Left renal pelvis (tissue), 4 donors: ENCODE measurements at regions not wholly inside any gene's neighbourhood (a gene's known extent, or its start where the extent isn't known, plus 50 kb on each side); places are given as distances from the start of the nearest gene placed in this dataset.

Experiments used
- DNase-seq, 4 donors: peaks; one replicate each; pipeline ENCODE4 v3.0.0-alpha.2; 2013; ENCODE audit warnings: low read depth in 4 of 4, low spot score in 3 of 4

DNA sequence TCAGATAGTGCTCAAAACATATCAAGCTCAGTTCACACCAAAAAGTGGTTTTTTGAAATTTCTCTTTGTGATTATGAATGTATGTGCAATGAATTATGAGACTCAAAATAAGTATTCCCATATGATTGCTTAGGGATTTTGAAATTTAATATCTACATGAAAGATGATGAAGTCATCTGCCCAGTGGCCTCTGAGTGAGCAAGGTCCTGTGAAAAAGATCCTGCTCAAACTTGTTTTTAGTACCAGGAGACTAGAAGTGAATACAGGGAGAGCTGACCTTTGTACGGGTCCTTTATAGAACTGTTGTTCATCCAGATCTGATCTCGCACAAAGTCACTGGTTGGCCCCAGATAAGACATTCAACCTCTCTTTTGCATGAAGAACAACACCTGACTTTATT lies 151.9 kb upstream of the MAF start:
- no peak for DNase-seq

GRCh38 chr16:79751471-79752184 lies 151.1 kb upstream of the MAF start:
- no peak for DNase-seq

- no peak for DNase-seq
Measured at GRCh38 chr16:79750311-79750710, 149.8 kb upstream of the MAF start.

DNA sequence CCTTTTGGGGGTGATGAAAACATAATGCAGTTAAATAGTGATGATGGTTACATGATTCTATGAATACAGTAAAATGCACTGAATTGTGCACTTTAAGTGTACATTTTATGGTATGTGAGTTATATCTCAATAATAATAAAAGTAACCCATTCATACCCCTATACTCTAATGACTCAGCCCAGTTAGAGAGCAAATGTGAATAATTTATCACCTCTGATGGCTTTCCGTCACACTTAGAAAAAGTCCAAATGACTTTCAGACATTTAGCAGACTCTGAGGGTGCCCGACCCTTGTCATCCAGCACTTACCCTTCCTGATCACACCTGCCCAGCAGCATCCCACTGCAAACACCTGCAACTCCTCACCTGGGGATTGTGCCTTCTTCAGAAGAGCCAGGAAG lies 148.1 kb upstream of the MAF start:
- DNase-seq, result no peak

DNA sequence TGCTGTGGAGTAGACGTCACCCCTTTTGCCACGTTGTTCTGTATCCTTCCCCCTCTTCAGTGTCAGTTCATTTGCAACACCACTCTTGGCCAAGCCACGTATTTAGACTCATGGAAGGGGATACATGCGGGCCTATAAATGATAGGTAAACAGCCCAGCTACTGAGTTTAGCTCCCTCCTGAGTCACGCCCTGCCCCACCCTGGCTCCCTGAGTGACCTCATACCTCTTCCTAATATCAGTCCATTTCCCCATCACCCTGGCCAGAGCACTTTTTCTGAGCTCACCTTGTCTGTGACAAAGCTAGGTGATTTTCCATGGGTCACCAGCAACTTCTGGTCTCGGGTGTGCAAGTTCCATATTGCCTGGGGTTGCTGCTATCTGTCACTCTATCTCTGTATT lies 147.2 kb upstream of the MAF start:
- no peak for DNase-seq

GRCh38 chr16:79740252-79740651 lies 139.7 kb upstream of the MAF start:
- no peak for DNase-seq

- no peak for DNase-seq
Measured at GRCh38 chr16:79735271-79735670, 134.7 kb upstream of the MAF start.

DNA sequence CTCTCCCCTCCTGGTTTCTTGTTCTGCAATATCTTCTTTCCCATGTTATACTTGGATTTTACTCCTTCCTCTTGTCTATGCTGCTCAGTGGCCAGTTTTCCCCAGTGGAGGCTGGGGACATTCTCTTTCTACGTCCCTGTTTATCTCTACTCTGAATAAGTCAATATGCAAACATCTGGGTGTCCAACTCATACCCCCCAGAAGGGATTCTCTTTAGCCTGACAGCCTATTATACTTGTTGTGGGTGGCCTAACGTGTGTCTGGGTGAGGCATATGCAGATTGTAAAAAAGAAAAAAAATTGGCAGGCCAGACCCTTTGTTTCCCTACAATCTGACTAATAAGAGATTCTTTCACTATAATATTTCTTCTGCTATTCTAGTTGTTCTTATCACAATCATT lies 134.2 kb upstream of the MAF start:
- DNase-seq, result no peak

- DNase-seq, result no peak
Measured at GRCh38 chr16:79728923-79729240, 128.3 kb upstream of the MAF start.

GRCh38 chr16:79728048-79728922 lies 127.7 kb upstream of the MAF start:
- DNase-seq, result no peak

- DNase-seq, result no peak
Measured at GRCh38 chr16:79726902-79727301, 126.4 kb upstream of the MAF start.

GRCh38 chr16:79725051-79725450 lies 124.5 kb upstream of the MAF start:
- DNase-seq, result no peak

DNA sequence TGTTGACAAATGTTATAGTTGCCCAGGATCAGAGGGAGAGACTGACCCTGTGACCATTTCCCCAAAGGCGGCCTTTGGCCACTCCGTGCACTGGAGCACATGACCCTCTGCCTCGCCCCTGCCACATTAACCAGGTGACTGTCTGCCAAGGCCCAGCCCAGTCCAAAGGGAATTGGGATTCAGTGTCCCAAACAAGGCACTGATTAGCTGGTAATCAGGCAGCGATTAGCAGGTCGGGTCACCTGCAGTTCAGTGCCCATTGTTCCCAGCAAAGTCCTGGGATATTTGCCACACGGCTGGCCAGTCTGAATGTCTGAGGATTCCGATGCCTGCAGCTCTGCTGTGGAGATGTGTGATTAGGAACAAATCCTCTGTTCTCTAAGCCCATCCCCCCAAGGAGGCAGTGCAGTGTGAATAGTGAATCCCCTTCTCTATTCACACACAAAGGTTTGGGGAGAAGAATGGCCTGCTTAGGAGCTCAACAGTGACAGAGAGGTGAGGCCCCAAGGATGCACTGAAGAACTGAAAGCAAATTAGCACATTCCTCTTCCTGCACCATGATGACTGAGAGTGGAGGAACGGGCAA lies 123.1 kb upstream of the MAF start:
- no peak for DNase-seq

DNA sequence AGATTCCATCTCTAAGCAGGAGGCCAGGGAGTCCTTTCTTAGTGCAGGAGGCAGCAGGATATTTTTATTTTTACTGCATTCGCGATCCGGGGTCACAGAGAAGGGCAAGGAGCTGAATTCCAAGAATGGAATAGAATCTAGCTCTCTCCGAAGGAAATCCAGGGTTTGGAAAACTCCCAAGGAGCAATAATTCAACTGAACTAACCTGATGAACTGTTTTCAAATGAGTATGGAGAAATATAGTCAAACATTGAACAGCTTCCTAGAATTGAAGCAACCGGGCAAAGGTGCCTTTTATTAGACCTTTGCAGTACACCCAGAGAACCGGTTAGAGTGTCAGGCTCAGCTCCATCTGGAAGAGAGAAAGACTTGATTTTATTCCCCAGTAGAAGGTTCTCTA lies 120.7 kb upstream of the MAF start:
- DNase-seq, result peak in 3 of 4 donors; percentile 41 to 47 (median 42)

DNA sequence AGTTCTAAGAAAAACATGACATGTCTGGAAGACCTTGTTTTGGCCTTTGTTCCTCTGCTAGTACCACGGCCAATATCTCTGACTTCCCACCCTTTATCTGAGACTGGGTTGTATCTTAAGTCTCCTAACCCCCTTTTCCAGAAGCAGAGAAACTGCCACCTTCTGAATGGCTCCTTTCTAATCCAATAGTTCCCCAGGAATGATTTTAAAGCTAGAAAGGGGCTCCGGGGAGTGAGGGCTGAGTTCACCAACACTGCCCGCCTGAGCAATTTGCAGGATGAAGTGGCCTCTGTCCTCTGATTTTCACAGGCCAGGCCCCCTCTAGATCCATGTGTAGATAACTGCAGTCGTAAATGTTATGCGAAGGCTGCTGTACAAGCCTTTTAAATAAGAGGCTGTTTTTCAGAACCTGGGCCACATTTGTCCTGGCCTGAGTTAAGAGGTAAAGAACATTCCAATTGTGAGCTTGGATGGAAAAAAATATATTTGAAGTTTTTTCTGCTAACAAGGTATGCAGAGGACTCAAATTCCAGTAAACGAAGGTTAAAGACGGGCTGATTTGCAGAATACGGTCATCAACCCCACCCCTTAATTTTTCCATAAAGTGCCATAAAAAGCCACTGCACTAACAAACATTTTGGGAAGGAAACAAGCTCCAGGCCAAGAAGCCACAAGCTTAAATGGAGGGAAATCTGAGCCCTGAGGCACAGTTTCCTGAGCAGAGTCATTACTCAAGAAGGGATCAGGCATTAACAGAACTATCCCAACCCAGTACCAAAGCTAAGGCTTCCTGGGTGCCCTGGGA lies 117.0 kb upstream of the MAF start:
- DNase-seq, result no peak

DNA sequence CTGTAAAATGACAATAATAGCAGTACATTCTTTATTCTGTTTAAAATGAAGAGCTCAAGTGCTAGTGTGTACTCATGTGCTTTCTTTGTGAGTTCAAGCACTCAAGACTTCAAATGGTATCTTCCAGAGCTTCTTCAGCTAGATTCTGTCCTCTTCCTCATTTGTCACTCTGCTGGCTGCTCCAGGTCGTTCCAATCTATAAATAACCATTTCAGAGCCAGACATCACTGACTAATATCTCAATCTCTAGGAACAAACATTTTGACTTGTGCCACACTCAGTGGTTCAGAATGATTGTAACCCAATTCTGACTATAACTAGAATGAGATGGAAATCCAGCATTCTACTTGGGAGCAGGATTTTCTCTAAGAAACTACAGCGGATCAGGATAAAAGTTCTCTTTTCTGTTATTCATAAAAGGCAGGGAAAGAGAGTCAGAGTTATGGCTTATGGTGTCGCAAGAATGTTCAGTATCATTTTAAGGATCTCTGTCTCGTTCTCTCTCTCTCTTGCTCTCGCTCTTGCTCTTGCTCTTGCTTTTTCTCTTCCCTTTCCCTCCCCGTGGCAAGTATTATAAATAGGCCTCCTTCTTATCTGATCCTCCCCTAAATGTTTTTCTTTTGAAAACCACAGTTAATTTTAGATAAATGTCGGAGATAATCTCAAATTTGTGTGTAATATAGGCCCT lies 116.3 kb upstream of the MAF start:
- DNase-seq, result no peak

DNA sequence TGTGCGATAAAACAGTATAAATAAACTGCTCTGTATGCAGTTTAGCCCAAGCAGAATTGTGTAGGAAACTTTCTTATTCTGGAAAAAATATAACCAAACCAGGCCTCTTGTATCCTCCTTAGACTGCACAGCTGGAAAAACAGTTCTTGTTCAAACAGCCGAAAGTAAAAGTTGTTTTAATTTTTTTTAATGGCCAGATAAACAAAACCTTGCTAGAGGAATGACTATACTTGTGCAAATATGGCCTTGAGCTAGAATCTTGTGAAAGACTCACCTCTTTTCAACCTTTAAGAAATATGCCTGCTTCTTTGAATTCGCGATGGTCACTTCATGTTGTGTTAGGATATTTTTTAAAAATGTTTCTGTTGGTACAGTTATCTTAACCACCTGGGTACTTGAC lies 114.5 kb upstream of the MAF start:
- no peak for DNase-seq

GRCh38 chr16:79714440-79714839 lies 113.9 kb upstream of the MAF start:
- no peak for DNase-seq

DNA sequence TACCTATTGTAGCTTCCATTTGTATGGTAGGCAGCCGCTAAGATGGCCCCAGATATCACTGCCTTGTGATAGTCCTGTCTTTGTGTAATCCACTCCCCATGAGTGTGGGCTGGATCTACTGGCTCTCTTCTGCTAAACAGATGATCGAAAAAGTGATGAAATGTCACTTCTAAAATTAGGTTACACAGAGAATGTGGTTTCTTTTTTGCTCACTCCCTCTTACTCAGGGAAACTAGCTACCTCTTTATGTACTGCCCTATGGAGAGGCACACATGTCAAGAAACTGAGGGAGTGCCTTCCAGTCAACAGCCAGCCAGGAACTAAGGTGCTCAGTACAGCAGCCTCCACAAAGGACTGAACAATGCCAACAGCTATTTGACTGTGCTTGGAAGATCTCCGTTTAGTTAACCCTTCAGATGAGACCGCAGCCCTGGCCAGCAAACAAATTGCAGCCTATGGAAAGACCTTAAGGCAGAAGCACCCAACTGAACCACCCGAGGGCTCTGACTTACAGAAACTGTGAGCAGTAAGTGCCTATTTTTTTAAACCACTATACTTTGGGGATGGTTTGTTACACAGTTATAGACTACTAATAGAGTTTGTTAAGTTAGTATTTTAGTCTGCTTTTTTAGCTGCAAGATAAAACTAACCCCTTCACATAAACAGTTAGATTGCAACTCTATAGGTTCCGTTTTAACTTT lies 113.2 kb upstream of the MAF start:
- no peak for DNase-seq

DNA sequence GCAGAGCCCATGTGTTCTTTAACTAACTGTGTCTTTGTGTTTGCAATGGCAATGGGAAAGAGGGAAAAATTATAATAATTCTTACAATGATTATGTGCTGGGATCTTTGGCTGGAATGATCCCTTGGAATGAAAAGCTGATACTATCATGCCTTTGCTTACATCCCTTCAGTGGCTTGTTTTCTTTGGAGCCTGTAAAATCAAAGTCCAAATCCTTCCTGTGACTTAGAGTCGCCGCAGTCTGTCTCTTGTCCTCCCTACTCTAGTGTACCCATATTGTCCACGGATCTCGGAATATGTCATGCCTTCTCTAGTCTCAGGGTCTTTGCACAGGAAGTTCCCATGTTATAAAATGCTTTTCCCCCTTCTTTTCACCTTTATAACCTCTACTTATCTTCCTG lies 111.7 kb upstream of the MAF start:
- DNase-seq, result no peak
